Activated B cell treated with CpG ODN at 0.5 μM for 24 hours (primary cell): ENCODE measurements at regions not wholly inside any gene's neighbourhood (a gene's known extent, or its start where the extent isn't known, plus 50 kb on each side); places are given as distances from the start of the nearest gene placed in this dataset.
A peak's percentile ranks its signal among the peaks of the same experiment; 100 is the strongest.
"Not testable (repeated sequence)": the region's sequence is repeated elsewhere in the genome, so short reads cannot be mapped to it uniquely, and the experiment has no call there.

Experiments used
- ATAC-seq: fragments of 200-7000 bp; cut with Tn5 transposase; one replicate; pipeline ENCODE4 v1.10.0; 2021; ENCODE audit warnings: low read depth, mild to moderate bottlenecking, moderate library complexity
- CTCF ChIA-PET: fragments of 350-600 bp; sonication (Branson Sonifier 250); formaldehyde crosslinking; loops from one replicate; lab custom pipeline; 2021; ENCODE audit warnings: antibody characterized with exemption; lab: Charles Lee
- POLR2A ChIA-PET: fragments of 350-600 bp; sonication (Branson Sonifier 250); formaldehyde crosslinking; loops from one replicate; lab custom pipeline; 2021; ENCODE audit warnings: antibody characterized with exemption; lab: Charles Lee
- DNase-seq: peaks from one replicate; pipeline ENCODE4 v3.0.0; 2022
- H3K27ac Mint-ChIP-seq: one replicate; pipeline ENCODE4 v1.8.0; 2020; ENCODE audit warnings: mixed read lengths
- H3K27me3 Mint-ChIP-seq: one replicate; pipeline ENCODE4 v1.8.0; 2021; ENCODE audit warnings: mixed read lengths
- H3K36me3 Mint-ChIP-seq: one replicate; pipeline ENCODE4 v1.8.0; 2021; ENCODE audit warnings: low read depth, mixed read lengths
- H3K4me1 Mint-ChIP-seq: one replicate; pipeline ENCODE4 v1.8.0; 2021; ENCODE audit warnings: mixed read lengths
- H3K4me3 Mint-ChIP-seq: one replicate; pipeline ENCODE4 v1.8.0; 2020; ENCODE audit warnings: mild to moderate bottlenecking, mixed read lengths
- H3K9me3 Mint-ChIP-seq: one replicate; pipeline ENCODE4 v1.8.0; 2020; ENCODE audit warnings: mixed read lengths
- CTCF ChIP-seq: fragments of 200-600 bp; IDR thresholded peaks from one replicate; pipeline ENCODE4 v1.8.0; 2022; ENCODE audit warnings: antibody characterized with exemption, mild to moderate bottlenecking
- intact Hi-C: fragments of 100-400 bp; cut with micrococcal nuclease; formaldehyde crosslinking; loops from one replicate; pipeline ENCODE4 v1.15.1; 2024

- CTCF ChIA-PET, result no interaction called here
- POLR2A ChIA-PET, result no interaction called here
- Mint-ChIP-seq H3K9me3 (peaks cover 7% of the 10 kb centered on the region), H3K4me3 (no peak overlapping the region), H3K27me3 (no peaks in the 10 kb centered on the region), H3K27ac (no peak overlapping the region), H3K4me1 (no peaks in the 10 kb centered on the region), H3K36me3 (no peaks in the 10 kb centered on the region)
- ATAC-seq, result no peak
- TF ChIP-seq CTCF, result no peak
- no peak for DNase-seq
- intact Hi-C loops, result no loop called here
These were observed 275.3 kb upstream of the CADM2 start for GRCh38 chr3:84683493-84683892.

- peaks cover 7% of the 10 kb centered on the region for H3K9me3 Mint-ChIP-seq
- TF ChIP-seq CTCF, result no peak
These were observed 273.3 kb upstream of the CADM2 start for GRCh38 chr3:84685467-84685866.

GRCh38 chr3:84692261-84692660 is 266.5 kb upstream of the CADM2 start:
- H3K27me3 Mint-ChIP-seq, result no peaks in the 10 kb centered on the region
- no peak for ATAC-seq
- DNase-seq, result no peak
- no peaks in the 10 kb centered on the region for H3K4me1 Mint-ChIP-seq
- CTCF ChIA-PET, result no interaction called here
- POLR2A ChIA-PET, result no interaction called here
- H3K9me3 Mint-ChIP-seq, result peaks cover 2% of the 10 kb centered on the region
- H3K27ac Mint-ChIP-seq, result no peak overlapping the region
- no peak for TF ChIP-seq CTCF
- intact Hi-C loops, result no loop called here
- no peaks in the 10 kb centered on the region for H3K36me3 Mint-ChIP-seq
- H3K4me3 Mint-ChIP-seq, result no peak overlapping the region

More at GRCh38 chr3:84685467-84685866, 273.3 kb upstream of the CADM2 start:
- Mint-ChIP-seq H3K4me1 (no peaks in the 10 kb centered on the region), H3K36me3 (no peaks in the 10 kb centered on the region), H3K27me3 (no peaks in the 10 kb centered on the region), H3K4me3 (no peak overlapping the region), H3K27ac (no peak overlapping the region)
- intact Hi-C loops, result no loop called here
- ATAC-seq (no peak), DNase-seq (no peak)
- POLR2A ChIA-PET, result no interaction called here
- CTCF ChIA-PET, result no interaction called here

GRCh38 chr3:84710288-84710687 is 248.5 kb upstream of the CADM2 start:
- intact Hi-C loops, POLR2A ChIA-PET, H3K4me1 Mint-ChIP-seq, H3K27me3 Mint-ChIP-seq, DNase-seq, ATAC-seq, H3K36me3 Mint-ChIP-seq, CTCF ChIA-PET, H3K4me3 Mint-ChIP-seq, H3K27ac Mint-ChIP-seq: not testable (repeated sequence)
- H3K9me3 Mint-ChIP-seq, result peaks cover 18% of the 10 kb centered on the region

GRCh38 chr3:84717894-84718293 is 240.9 kb upstream of the CADM2 start:
- intact Hi-C loops, result no loop called here
- H3K27me3 Mint-ChIP-seq, result no peaks in the 10 kb centered on the region
- peaks cover 4% of the 10 kb centered on the region for H3K9me3 Mint-ChIP-seq
- H3K36me3 Mint-ChIP-seq, result no peaks in the 10 kb centered on the region
- DNase-seq, result no peak
- POLR2A ChIA-PET, result no interaction called here
- ATAC-seq, result no peak
- H3K4me1 Mint-ChIP-seq, result no peaks in the 10 kb centered on the region
- H3K27ac Mint-ChIP-seq, result no peak overlapping the region
- H3K4me3 Mint-ChIP-seq, result no peak overlapping the region
- CTCF ChIA-PET, result no interaction called here
- TF ChIP-seq CTCF, result no peak

- TF ChIP-seq CTCF, result no peak
- DNase-seq (no peak), ATAC-seq (peak; percentile 93)
- Mint-ChIP-seq H3K4me3 (no peak overlapping the region), H3K27me3 (no peaks in the 10 kb centered on the region), H3K9me3 (peaks cover 4% of the 10 kb centered on the region), H3K4me1 (no peaks in the 10 kb centered on the region), H3K36me3 (no peaks in the 10 kb centered on the region), H3K27ac (no peak overlapping the region)
- CTCF ChIA-PET, result no interaction called here
- intact Hi-C loops, result no loop called here
- POLR2A ChIA-PET, result no interaction called here
These were observed 233.9 kb upstream of the CADM2 start for GRCh38 chr3:84724877-84725276.
